Stimulated activated CD8-positive, alpha-beta memory T cell treated with anti-CD3 and anti-CD28 coated beads, Interleukin-4, amount 100 ng/mL, for 24 hours (primary cell): ENCODE measurements at regions not wholly inside any gene's neighbourhood (a gene's known extent, or its start where the extent isn't known, plus 50 kb on each side); places are given as distances from the start of the nearest gene placed in this dataset.

Experiments used
- DNase-seq: peaks from one replicate; pipeline ENCODE4 v3.0.0-alpha.2; 2020; ENCODE audit warnings: low read depth

DNA sequence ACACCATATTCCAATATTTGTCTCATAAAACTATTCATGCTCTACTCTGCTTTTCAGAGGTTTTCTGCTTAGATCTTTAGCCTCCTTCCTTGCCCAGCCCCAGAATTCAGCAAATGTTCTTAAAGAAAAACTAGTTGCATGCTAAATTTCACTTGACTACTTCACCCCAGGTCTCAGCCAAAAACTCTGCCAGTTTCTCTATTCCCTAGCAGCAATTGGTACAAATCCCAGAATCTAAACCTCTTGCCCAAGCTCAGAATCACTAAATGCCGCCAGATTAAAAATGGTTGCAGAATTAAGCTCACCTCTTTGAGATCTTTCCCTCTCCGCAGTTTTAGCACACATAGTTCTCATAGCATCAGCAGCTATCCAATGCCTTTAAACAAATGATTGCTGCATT is 331.2 kb upstream of the SMARCA2 start:
- no peak for DNase-seq

DNA sequence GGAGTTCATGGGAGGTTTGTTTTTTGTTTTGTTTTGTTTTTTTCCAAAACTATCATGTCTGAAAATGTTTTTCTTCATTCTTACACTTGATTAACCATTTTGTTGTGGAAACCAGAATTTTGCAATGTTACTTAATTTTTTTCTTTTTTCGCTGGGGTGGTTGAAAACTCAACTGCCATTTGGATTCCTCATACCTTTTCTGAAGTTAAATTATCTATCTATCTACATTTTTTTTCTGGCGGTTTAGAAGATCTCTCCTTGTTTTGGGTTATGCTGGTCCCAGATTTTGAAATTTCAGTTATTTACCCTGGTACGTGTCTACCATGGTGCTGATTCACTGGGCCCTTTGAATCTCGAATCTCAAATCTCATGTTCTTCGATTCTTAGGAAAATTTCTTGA is 316.2 kb upstream of the SMARCA2 start:
- DNase-seq: no peak

GRCh38 chr9:1701113-1701512 is 314.0 kb upstream of the SMARCA2 start:
- DNase-seq: no peak

DNA sequence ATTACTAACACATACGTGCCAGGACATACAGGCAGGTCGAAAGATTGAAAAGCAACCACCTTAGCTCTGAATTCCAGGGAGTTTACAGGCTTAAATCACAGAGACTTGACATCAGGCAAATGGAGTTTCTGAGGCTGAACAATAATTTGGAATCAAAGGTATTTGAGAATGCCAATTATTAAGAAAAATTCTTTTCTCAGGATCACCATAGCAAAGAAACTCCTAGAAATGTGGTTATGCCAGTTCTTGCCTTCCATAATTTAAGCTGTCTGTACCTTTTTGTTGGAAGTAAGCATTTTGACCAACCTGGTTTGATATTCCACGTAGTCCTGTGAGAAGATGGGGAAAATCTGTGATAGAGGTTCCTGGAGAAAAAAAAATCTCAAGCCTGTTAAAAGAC is 312.4 kb upstream of the SMARCA2 start:
- DNase-seq: no peak

- DNase-seq: no peak
These were observed 307.9 kb upstream of the SMARCA2 start for GRCh38 chr9:1707291-1707690.

GRCh38 chr9:1708219-1708618 is 306.9 kb upstream of the SMARCA2 start:
- DNase-seq: no peak

GRCh38 chr9:1709347-1709746 is 305.8 kb upstream of the SMARCA2 start:
- no peak for DNase-seq

DNA sequence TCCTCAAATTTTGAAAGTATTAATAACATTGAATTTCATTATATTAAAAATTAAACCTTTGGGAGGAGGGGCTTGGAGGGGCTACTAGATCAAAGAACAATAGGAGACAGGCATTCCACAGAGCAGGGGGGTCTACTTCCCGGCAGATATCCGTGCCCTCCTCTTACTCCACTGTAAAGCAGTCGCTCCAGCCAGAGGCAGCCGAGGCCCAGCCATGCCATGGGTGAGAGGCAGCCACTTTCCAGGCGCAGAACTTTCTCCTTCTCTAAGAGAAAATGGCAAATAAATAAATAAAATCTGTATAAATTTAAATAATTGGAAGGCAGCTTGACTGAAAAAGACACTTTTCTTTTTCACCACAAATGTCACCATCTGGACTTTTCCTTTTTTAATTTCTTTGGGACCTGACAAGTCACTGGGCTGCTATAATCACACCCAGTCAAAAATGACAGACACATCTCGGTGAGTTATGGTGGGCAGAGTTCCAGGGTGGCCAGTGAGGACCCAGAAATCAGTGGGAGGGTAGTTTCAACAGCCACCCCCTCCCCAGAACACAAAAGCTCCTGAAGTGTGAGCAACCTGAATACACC is 302.2 kb upstream of the SMARCA2 start:
- no peak for DNase-seq

DNA sequence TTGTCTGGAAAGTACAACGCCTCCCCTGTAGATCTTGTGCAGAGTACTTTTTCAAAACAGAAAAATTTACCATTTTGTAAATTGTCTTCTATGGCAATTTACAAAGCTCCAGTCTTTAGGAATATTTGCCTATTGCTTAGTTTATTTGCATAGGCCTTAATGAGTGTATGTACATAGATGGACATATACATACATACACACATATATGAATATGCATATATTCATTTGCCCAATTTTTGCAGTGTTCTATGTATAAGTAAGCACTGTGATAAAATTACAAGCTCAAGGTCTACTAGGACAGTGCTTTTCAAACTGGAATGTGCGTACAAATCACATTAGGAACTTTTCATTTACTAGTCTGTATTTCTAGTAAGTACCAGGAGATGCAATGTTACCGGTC is 301.3 kb upstream of the SMARCA2 start:
- no peak for DNase-seq

DNA sequence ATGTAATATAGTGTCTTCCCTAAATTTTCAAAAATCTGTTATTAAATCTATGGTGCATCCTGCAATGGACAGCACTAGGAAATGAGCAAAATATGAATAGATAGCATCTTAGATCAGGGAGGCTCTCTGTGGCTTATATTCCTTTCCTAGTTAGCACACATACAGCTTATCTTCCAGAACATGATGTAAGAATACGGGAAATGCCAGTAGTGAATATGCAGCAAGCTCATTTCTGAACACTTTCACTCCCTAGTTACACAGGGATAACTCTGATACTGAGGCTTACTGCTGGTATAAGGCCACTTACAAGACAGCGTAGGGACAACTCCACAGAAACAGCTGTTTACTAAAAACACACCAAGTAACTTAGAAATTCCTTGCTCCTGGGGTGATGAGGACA is 297.3 kb upstream of the SMARCA2 start:
- DNase-seq: no peak

DNA sequence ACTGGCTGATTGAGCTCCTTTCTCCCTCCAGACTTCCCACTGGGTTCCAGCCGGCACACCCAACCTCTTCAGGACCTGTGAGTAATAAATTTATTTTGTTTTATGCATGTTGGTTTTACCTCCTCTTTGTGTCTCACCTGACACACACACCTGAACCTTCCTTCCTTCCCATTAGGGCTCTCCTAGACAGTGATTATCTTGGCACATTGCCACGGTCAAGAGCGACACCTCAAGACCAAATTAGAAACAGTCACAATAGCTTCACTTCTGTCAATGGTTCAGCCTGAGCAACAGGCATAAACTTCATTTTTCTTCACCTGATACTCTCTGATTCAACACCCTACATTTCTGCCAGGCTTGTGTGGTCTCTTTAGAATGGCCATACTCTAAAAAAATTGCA is 296.3 kb upstream of the SMARCA2 start:
- no peak for DNase-seq

DNA sequence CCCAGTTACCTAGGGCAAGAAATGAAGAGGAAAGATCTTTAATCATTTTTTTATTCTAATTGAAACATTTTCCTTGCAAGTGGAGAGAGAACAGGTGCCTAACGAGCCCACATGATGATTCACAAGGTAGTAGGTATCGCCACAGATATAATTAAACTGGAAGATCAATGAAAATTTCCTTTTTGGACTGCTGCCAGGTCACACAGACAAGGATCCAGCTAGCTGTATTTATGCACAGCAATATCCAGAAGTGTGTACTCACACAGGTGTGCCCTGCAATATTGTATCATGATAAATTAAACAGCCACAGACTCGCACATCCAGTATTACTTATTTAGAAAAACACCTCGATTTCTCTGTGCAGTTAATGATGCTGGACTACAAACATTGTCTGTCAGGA is 294.0 kb upstream of the SMARCA2 start:
- no peak for DNase-seq

GRCh38 chr9:1722404-1722803 is 292.7 kb upstream of the SMARCA2 start:
- no peak for DNase-seq

- no peak for DNase-seq
These were observed 291.6 kb upstream of the SMARCA2 start for GRCh38 chr9:1723522-1724015.

- no peak for DNase-seq
These were observed 288.0 kb upstream of the SMARCA2 start for GRCh38 chr9:1726993-1727759.

GRCh38 chr9:1729631-1730030 is 285.5 kb upstream of the SMARCA2 start:
- DNase-seq: no peak

DNA sequence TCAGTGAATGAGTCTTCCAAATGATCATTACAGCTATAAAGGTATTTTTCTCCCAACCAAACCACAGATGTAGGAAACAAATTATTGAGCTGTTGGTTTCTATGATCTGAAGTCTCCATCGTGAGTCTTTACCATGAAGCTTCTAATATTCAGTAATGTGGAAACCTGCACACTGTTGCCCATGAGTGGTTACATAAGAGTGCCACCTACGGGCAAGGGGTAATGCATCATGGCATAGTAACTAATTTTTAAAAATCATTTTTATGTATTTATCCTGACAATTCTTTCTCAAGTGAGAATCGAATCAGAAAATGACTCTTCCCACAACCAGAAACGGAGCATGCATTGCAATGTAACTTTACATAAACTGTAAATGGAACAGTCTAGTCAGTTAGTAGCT is 282.5 kb upstream of the SMARCA2 start:
- DNase-seq: no peak

- DNase-seq: no peak
These were observed 276.5 kb upstream of the SMARCA2 start for GRCh38 chr9:1738511-1739100.

- DNase-seq: no peak
These were observed 271.8 kb upstream of the SMARCA2 start for GRCh38 chr9:1743121-1743960.

DNA sequence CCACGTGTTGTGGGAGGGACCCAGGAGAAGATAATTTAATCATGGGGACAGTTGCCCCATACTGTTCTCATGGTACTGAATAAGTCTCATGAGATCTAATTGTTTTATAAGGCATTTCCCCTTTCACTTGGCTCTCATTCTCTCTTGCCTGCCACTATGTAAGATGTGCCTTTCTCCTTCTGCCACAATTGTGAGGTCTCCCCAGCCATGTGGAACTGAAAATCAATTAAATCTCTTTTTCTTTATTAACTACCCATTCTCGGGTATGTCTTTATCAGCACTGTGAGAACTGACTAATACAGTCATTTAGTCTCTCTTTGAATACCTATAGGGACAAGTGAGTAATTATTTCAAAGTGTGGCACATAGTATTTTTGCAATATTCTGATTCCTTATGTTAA is 269.2 kb upstream of the SMARCA2 start:
- DNase-seq: no peak

- no peak for DNase-seq
These were observed 267.7 kb upstream of the SMARCA2 start for GRCh38 chr9:1747417-1747967.

DNA sequence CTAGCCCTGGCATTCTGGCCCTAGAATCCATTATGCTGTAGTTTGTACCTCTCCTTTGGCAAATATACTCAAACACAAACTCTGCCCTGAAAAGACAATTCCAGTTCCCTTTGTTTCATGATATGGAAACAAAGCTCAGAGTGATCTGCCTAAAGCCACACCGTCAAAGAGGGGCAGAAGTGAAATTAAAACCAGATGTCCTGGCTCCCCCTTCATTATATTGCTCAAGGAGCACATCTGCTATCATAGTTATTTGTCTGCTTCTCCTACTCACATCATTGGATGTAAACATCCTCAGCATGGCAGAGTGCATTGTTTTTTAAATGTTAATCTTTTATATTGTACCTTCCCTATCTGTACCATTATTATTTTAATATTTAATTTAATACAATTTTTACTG is 266.7 kb upstream of the SMARCA2 start:
- DNase-seq: no peak
